Mesendoderm (in vitro differentiated cells): ENCODE measurements at regions not wholly inside any gene's neighbourhood (a gene's known extent, or its start where the extent isn't known, plus 50 kb on each side); places are given as distances from the start of the nearest gene placed in this dataset.
A peak's percentile ranks its signal among the peaks of the same experiment; 100 is the strongest.

Experiments used
- DNase-seq: peaks from one replicate; pipeline ENCODE4 v3.0.0; 2013
- H2AK5ac ChIP-seq: 2 replicates; pipeline ENCODE4 v1.6.1; 2013; ENCODE audit warnings: low read length, inconsistent platforms
- H2BK120ac ChIP-seq: 2 replicates; pipeline ENCODE4 v1.6.1; 2013; ENCODE audit warnings: low read depth, mild to moderate bottlenecking, low read length, moderate library complexity, mixed read lengths
- H2BK15ac ChIP-seq: replicated peaks from 2 replicates; pipeline ENCODE4 v1.6.1; 2013; ENCODE audit warnings: low read depth, mild to moderate bottlenecking, moderate library complexity
- H2BK5ac ChIP-seq: 2 replicates; pipeline ENCODE4 v1.6.1; 2013; ENCODE audit warnings: low read length, inconsistent platforms
- H3K18ac ChIP-seq: 2 replicates; pipeline ENCODE4 v1.6.1; 2013; ENCODE audit warnings: mild to moderate bottlenecking, low read length, mixed read lengths
- H3K23ac ChIP-seq: one replicate; pipeline ENCODE4 v1.6.1; 2013; ENCODE audit warnings: low read length
- H3K27ac ChIP-seq: 2 replicates; pipeline ENCODE4 v1.5.1; 2013; ENCODE audit warnings: low read depth, mild to moderate bottlenecking, inconsistent platforms, low read length, moderate library complexity
- H3K27me3 ChIP-seq: 2 replicates; pipeline ENCODE4 v1.6.1; 2013; ENCODE audit warnings: low read length, control low read depth, mild to moderate bottlenecking, inconsistent platforms; ENCODE audit not compliant: insufficient read depth, poor library complexity
- H3K36me3 ChIP-seq: 2 replicates; pipeline ENCODE4 v1.6.1; 2013; ENCODE audit warnings: low read length, inconsistent platforms; ENCODE audit not compliant: control insufficient read depth, insufficient read depth
- H3K4ac ChIP-seq: one replicate; pipeline ENCODE4 v1.6.1; 2013; ENCODE audit warnings: low read depth, mild to moderate bottlenecking, low read length, moderate library complexity
- H3K4me1 ChIP-seq: 2 replicates; pipeline ENCODE4 v1.6.1; 2013; ENCODE audit warnings: low read depth, low read length, inconsistent platforms; ENCODE audit not compliant: control insufficient read depth
- H3K4me2 ChIP-seq: 2 replicates; pipeline ENCODE4 v1.6.1; 2013; ENCODE audit warnings: low read length
- H3K4me3 ChIP-seq: 2 replicates; pipeline ENCODE4 v1.5.1; 2013; ENCODE audit warnings: mild to moderate bottlenecking, low read length
- H3K56ac ChIP-seq: one replicate; pipeline ENCODE4 v1.6.1; 2013; ENCODE audit warnings: low read length
- H3K79me1 ChIP-seq: 2 replicates; pipeline ENCODE4 v1.6.1; 2013; ENCODE audit warnings: low read length, inconsistent platforms
- H3K79me2 ChIP-seq: 2 replicates; pipeline ENCODE4 v1.6.1; 2013; ENCODE audit warnings: mild to moderate bottlenecking, low read length; ENCODE audit not compliant: control insufficient read depth, insufficient read depth
- H3K9ac ChIP-seq: 2 replicates; pipeline ENCODE4 v1.6.1; 2013; ENCODE audit warnings: low read length, inconsistent platforms
- H4K5ac ChIP-seq: one replicate; pipeline ENCODE4 v1.6.1; 2013; ENCODE audit warnings: low read length
- H4K8ac ChIP-seq: one replicate; pipeline ENCODE4 v1.6.1; 2013; ENCODE audit warnings: low read depth, mild to moderate bottlenecking, control low read depth, low read length, moderate library complexity
- WGBS: extraction: QIAGEN DNeasy Blood & Tissue Kit; methylation state at CpG from one replicate; pipeline ENCODE4 v1.1.7; 2013; ENCODE audit warnings: low lambda C conversion rate, missing lambda C conversion rate; ENCODE audit not compliant: insufficient coverage; ENCODE audit errors: extremely low coverage; 5-methylcytosine and 5-hydroxymethylcytosine counted together

DNA sequence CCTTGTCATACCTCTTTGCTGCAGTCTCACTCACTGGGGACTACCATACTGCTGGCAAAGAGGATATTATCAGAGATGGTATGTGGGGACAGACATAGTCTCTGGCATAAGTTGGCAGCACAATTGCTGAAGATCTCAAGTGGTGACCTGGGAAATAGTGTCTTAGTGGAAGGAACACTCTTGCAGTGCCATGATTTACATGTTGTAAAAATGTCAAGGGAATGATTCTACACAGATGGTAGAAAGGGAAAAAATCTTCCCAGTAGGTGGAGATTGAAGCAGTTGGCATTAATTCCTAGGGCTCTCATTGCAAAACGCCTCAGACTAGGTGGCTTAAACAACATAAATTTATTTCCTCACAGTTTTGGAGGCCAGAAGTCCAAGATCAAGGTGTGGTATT is 662.2 kb downstream of the DHX35 start:
- no peak overlapping the region for H3K9ac ChIP-seq

DNA sequence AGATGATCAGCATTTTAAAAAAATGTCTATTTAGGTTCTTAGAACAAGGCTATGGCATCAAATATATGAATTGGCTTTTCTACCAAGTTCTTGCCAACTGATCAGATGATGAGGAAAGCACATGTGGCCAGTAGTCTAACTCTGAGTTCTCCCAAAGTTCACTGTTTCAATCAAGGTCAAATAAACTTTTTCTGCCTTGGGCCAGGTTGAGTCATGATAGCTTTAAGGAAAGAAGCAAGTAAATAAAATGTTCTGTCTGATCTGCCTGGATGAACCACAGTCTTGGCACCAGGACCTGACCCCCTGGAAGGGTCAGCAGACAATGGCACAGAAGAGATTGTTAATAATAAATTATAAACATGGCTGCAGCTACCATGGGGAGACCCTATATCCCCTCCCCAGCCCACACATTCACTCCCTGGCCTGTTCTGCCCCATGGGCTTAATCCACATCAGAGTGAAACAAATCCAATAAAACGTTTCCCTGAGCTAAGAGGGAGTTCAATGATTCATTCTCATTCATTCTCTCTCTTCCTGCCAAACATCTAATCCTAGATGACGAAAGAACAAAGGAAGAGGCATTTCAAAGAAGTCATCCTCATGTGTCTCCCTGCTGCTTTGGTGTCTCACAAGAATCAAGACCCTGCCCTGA is 661.6 kb downstream of the DHX35 start:
- no peak overlapping the region for H2BK5ac ChIP-seq
- no peak overlapping the region for H3K4me2 ChIP-seq
- H2BK15ac ChIP-seq, result no peak overlapping the region
- H3K18ac ChIP-seq, result no peak overlapping the region
- H3K4me3 ChIP-seq, result no peak overlapping the region
- H4K5ac ChIP-seq, result no peak overlapping the region
- H3K27ac ChIP-seq, result no peak overlapping the region
- no peak overlapping the region for H2BK120ac ChIP-seq
- no peaks in the 10 kb centered on the region for H3K27me3 ChIP-seq
- no CpG with 5 or more reads among the region's 2 CpGs for WGBS
- no peak for DNase-seq
- no peaks in the 10 kb centered on the region for H3K4me1 ChIP-seq
- H3K79me1 ChIP-seq, result no peaks in the 10 kb centered on the region
- no peak overlapping the region for H3K4ac ChIP-seq
- no peak overlapping the region for H3K23ac ChIP-seq
- no peaks in the 10 kb centered on the region for H3K79me2 ChIP-seq
- no peak overlapping the region for H2AK5ac ChIP-seq
- H3K9ac ChIP-seq, result no peak overlapping the region
- H4K8ac ChIP-seq, result no peak overlapping the region
- no peak overlapping the region for H3K56ac ChIP-seq
- H3K36me3 ChIP-seq, result no peaks in the 10 kb centered on the region

More for the DNA sequence above, 662.2 kb downstream of the DHX35 start:
- no peak overlapping the region for H4K5ac ChIP-seq
- no peak overlapping the region for H3K4me2 ChIP-seq
- no peaks in the 10 kb centered on the region for H3K4me1 ChIP-seq
- H3K27me3 ChIP-seq, result no peaks in the 10 kb centered on the region
- H3K4ac ChIP-seq, result no peak overlapping the region
- H2BK5ac ChIP-seq, result no peak overlapping the region
- H3K36me3 ChIP-seq, result no peaks in the 10 kb centered on the region
- H3K79me2 ChIP-seq, result no peaks in the 10 kb centered on the region
- no peak overlapping the region for H4K8ac ChIP-seq
- no peak overlapping the region for H2BK15ac ChIP-seq
- no peak overlapping the region for H3K23ac ChIP-seq
- DNase-seq, result no peak
- H3K79me1 ChIP-seq, result no peaks in the 10 kb centered on the region
- H2AK5ac ChIP-seq, result no peak overlapping the region
- no peak overlapping the region for H3K27ac ChIP-seq
- no CpG with 5 or more reads among the region's 1 CpG for WGBS
- no peak overlapping the region for H3K56ac ChIP-seq
- H3K4me3 ChIP-seq, result no peak overlapping the region
- no peak overlapping the region for H3K18ac ChIP-seq
- no peak overlapping the region for H2BK120ac ChIP-seq

GRCh38 chr20:39619271-39619785 is 657.2 kb downstream of the DHX35 start:
- no peak overlapping the region for H4K8ac ChIP-seq
- H3K9ac ChIP-seq, result no peak overlapping the region
- no peak overlapping the region for H3K4me3 ChIP-seq
- no peaks in the 10 kb centered on the region for H3K4me1 ChIP-seq
- H3K36me3 ChIP-seq, result no peaks in the 10 kb centered on the region
- WGBS, result no CpG with 5 or more reads among the region's 1 CpG
- no peak overlapping the region for H3K27ac ChIP-seq
- no peak overlapping the region for H4K5ac ChIP-seq
- no peaks in the 10 kb centered on the region for H3K79me2 ChIP-seq
- peak; percentile 5 for DNase-seq
- H3K79me1 ChIP-seq, result no peaks in the 10 kb centered on the region
- no peak overlapping the region for H3K4me2 ChIP-seq
- H2BK120ac ChIP-seq, result no peak overlapping the region
- H3K18ac ChIP-seq, result peak overlapping the region; percentile 28
- no peaks in the 10 kb centered on the region for H3K27me3 ChIP-seq
- no peak overlapping the region for H2BK15ac ChIP-seq
- no peak overlapping the region for H3K56ac ChIP-seq
- no peak overlapping the region for H3K4ac ChIP-seq
- no peak overlapping the region for H2BK5ac ChIP-seq
- H2AK5ac ChIP-seq, result no peak overlapping the region
- no peak overlapping the region for H3K23ac ChIP-seq

- H3K9ac ChIP-seq, result no peak overlapping the region
- no peak overlapping the region for H2BK5ac ChIP-seq
- no peak overlapping the region for H3K23ac ChIP-seq
- no peak overlapping the region for H2BK15ac ChIP-seq
- H3K4me1 ChIP-seq, result no peaks in the 10 kb centered on the region
- H3K27ac ChIP-seq, result no peak overlapping the region
- H4K5ac ChIP-seq, result no peak overlapping the region
- no peak overlapping the region for H2AK5ac ChIP-seq
- H3K18ac ChIP-seq, result no peak overlapping the region
- H3K4ac ChIP-seq, result no peak overlapping the region
- no peak overlapping the region for H2BK120ac ChIP-seq
- no peak overlapping the region for H3K4me3 ChIP-seq
- H3K56ac ChIP-seq, result no peak overlapping the region
- H3K36me3 ChIP-seq, result no peaks in the 10 kb centered on the region
- H3K27me3 ChIP-seq, result no peaks in the 10 kb centered on the region
- H3K79me2 ChIP-seq, result no peaks in the 10 kb centered on the region
- no peaks in the 10 kb centered on the region for H3K79me1 ChIP-seq
- no peak overlapping the region for H4K8ac ChIP-seq
- DNase-seq, result no peak
- no peak overlapping the region for H3K4me2 ChIP-seq
- WGBS, result no CpG with 5 or more reads among the region's 3 CpGs
Observed at GRCh38 chr20:39611901-39612300, 649.8 kb downstream of the DHX35 start.

DNA sequence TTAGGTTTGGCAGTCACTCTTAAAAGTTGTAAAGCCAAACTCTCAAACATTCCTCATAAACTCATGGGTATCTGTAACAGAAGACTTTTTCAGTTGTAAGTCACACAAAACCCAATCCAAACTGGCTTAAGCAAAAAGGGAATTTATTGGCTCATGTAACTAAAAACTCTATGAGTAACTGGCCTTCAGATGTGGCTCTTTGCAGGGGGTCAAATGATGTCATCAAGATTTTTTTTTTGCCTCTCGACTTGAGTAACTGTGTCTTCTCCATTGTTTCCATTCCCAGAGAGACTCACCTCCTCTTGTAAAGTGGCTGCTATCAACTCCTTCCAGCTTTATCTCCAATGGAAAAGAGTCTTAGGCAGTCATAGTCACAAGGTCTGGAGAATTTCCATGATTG is 645.0 kb downstream of the DHX35 start:
- H3K23ac ChIP-seq, result no peak overlapping the region
- no peaks in the 10 kb centered on the region for H3K4me1 ChIP-seq
- H4K8ac ChIP-seq, result no peak overlapping the region
- no peak overlapping the region for H4K5ac ChIP-seq
- peak; percentile 40 for DNase-seq
- H2BK120ac ChIP-seq, result no peak overlapping the region
- no peak overlapping the region for H2AK5ac ChIP-seq
- H3K27me3 ChIP-seq, result no peaks in the 10 kb centered on the region
- no peak overlapping the region for H2BK5ac ChIP-seq
- no peak overlapping the region for H3K56ac ChIP-seq
- H3K79me2 ChIP-seq, result no peaks in the 10 kb centered on the region
- no peaks in the 10 kb centered on the region for H3K36me3 ChIP-seq
- H3K27ac ChIP-seq, result no peak overlapping the region
- no peaks in the 10 kb centered on the region for H3K79me1 ChIP-seq
- WGBS, result no CpG with 5 or more reads among the region's 1 CpG
- H3K18ac ChIP-seq, result no peak overlapping the region
- no peak overlapping the region for H2BK15ac ChIP-seq
- H3K9ac ChIP-seq, result no peak overlapping the region
- H3K4ac ChIP-seq, result no peak overlapping the region
- H3K4me2 ChIP-seq, result no peak overlapping the region
- no peak overlapping the region for H3K4me3 ChIP-seq

- H4K5ac ChIP-seq, result no peak overlapping the region
- no peak overlapping the region for H2BK5ac ChIP-seq
- no peak overlapping the region for H2BK120ac ChIP-seq
- no peak overlapping the region for H3K56ac ChIP-seq
- H3K4me3 ChIP-seq, result no peak overlapping the region
- no peak overlapping the region for H4K8ac ChIP-seq
- H3K36me3 ChIP-seq, result no peaks in the 10 kb centered on the region
- no peak for DNase-seq
- H3K79me1 ChIP-seq, result no peaks in the 10 kb centered on the region
- H3K23ac ChIP-seq, result no peak overlapping the region
- no CpG with 5 or more reads among the region's 3 CpGs for WGBS
- no peak overlapping the region for H3K27ac ChIP-seq
- no peak overlapping the region for H3K18ac ChIP-seq
- H3K4ac ChIP-seq, result no peak overlapping the region
- no peaks in the 10 kb centered on the region for H3K4me1 ChIP-seq
- H2AK5ac ChIP-seq, result no peak overlapping the region
- H3K27me3 ChIP-seq, result no peaks in the 10 kb centered on the region
- no peak overlapping the region for H3K9ac ChIP-seq
- no peak overlapping the region for H2BK15ac ChIP-seq
- H3K4me2 ChIP-seq, result no peak overlapping the region
- H3K79me2 ChIP-seq, result no peaks in the 10 kb centered on the region
Observed at GRCh38 chr20:39605908-39606307, 643.8 kb downstream of the DHX35 start.
